NCI-H2227 (cell line): ENCODE measurements at regions not wholly inside any gene's neighbourhood (a gene's known extent, or its start where the extent isn't known, plus 50 kb on each side); places are given as distances from the start of the nearest gene placed in this dataset.

Experiments
- DNase-seq: peaks from one replicate; lab custom pipeline; 2025; ENCODE audit not compliant: unreplicated experiment; lab: John Stamatoyannopoulos, UW

DNA sequence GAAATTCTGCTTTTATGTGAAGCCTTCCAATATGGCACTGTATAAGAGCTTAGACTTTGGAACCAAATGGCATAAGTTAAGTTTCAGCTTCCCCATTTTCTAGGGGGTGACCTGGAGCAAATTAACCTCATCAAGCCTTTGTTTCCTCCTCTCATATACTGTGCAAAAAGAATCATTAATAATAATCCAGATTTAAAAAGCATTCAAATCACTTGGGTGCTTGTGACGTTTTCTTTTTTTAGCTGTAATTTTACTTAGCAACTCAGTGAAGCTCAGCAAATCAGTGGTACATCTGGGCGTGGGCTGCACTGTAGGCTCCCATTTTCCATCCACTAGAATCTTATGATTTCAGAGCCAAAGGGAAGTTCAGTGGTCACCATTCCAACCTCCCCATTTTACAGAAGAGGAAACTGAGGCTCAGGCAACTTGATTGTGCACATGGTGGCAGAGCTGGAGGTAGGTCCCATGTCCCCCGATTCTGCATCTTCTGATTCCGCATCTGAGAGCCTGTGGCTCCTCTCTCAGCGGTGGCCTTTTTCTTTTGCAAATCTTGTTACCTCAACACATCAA is 131.2 kb downstream of the SNAPC1 start:
- no peak for DNase-seq

DNA sequence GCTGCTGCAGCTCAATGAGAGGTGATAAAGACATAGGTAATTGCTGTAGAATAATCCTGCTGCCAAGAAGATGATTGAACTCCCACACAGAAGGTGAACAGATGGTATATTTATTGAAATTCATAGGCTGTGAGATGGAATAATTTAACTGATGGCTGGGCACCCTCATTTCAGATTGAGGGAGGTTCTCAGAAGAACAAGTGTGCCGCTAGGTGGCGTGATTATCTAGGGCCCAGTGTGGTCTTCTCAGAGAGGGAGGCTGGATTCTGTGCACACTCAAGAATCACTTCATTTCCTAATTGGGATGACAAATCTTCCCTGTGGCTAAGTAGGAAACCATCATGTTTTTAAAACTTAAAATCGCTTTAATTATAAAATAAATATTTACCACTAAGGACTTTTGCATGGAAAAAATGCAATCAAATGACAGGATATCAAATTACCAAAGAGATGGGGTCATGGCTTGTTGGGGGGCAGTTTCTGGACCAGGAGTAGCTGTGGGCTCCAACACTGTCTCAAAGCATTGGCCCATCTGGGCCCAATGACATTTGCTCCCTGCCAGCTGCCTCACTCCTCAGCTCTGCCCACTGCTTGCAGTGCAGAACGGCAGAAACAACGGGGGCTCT is 132.3 kb downstream of the SNAPC1 start:
- peak; percentile 70 for DNase-seq

DNA sequence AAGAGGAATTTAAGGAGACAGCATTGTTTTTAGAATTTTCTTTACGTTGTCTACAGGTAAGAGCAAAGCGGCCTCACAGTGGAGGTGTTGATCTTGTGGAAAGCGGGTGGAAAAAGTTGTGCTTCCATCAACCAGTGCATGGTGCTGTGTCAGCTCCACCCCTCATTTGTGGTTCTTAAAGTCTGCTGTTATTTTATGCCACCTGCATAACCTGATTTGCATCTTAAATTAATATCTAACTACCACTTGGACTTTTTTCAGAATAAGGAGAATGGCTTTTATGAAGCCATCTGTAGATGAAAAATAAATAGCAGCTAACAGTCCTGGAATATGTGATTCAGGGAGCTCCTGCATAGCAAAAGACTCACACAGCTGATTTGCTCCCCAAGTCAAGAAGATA is 135.1 kb downstream of the SNAPC1 start:
- no peak for DNase-seq

DNA sequence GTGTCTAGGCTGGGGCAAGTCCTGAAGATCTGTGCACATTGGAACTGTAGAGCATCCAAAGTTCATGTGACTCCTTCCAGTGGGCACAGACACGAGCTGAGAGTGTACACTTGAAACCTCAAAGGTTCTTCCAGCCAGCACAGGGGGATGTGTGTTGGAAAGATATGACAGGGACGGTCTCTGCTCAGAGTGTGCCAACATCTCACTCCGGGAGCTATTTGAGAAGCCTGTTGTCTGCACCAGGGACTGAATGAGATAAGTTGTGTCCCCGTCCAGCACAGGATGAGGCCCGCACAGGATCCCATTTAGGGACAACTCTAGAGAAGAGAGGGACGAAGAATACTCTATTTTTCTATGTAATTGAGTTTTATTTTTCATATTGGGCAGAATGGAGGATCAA is 136.3 kb downstream of the SNAPC1 start:
- DNase-seq = no peak

DNA sequence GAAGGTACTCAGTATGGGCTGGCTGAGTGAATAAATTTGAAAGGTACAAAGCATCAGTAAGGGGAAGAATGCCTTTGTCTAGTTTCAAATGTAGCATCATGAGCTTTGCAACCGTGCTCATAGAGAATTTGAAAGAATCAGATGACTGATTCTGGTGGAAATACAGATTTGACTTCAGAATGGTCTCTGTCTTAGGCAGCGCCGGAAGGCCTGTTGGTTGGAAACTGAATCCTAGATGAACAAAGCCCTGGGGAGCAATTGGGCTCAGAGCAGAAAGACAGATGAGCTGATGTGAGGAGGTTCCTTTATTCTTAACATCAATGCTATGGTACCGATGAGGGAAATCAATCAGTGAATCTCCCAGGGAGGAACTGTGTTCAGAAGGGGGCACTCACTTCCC is 137.3 kb downstream of the SNAPC1 start:
- DNase-seq = no peak

DNA sequence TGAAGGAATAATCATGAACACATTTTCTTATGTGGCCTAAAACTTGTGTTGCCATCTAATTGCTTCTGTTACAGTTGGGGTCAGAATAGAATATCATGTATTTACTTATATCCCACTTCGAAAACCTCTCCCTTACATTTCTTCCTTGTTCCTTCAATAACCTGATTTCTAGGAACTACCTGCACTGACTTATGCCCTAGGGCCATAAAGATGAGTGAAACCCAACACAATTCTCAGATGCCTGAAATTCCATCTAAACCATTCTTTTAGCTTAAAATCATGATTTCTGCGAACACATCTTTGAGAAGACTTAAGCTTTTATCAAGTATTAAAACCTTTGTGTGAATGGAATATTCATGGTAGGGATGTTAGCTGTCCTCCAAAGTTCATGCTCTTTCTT is 142.7 kb downstream of the SNAPC1 start:
- no peak for DNase-seq

DNA sequence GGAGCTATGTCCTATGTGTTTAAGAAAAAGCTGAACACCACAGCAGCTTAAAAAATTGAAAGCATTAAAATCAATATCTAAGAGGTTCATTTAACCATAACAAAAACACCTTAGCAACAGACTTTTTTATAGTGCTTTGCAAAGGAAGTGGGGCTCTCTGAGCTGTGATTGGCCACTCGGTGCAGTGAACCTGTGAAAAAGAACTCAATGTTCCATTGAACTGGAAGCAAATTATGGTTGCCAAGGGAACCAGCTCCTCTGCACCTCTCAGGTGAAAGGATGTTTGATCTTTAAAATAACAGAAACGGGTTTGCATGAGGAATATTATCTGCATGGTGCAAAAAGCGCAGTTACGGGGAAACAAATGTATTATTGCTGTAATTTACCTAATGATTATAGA is 149.4 kb downstream of the SNAPC1 start:
- DNase-seq = no peak

DNA sequence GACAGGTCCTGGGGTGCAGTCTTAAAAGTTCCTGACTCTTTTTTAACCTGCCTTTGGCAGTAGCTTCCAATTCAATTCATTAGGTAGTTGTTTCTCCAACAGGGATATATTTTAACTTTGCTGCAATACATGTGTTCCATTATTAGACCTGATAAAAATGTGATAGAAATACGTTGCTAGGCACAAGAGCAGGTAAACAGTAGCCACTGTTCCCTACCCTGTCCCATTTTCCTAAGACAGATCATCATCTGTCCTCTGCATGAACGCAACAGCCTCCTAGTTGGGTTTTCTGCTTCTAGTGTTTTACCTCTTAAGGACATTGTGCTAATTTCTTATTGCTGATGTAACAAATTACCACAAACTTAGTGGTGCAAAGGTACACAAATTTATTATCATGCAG is 156.8 kb downstream of the SNAPC1 start:
- DNase-seq = no peak

DNA sequence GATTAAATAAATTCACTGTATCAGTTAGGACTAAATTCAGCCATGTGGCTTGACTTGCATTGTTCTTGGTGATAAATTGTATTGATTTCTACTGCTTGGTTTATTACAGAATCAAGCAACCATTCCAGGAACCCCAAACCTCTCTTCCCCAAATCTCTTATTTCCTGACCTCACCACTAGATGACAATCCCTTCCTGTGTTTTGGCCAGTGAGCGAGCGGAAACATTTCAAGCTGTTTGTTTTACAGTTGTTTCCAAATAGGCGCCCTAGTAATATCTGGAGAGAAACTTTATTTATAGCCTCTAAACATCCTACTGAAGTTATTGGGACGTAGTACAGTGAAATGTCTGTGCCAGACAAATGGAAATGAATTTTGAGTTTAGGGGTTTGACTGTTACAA is 161.1 kb downstream of the SNAPC1 start:
- no peak for DNase-seq

DNA sequence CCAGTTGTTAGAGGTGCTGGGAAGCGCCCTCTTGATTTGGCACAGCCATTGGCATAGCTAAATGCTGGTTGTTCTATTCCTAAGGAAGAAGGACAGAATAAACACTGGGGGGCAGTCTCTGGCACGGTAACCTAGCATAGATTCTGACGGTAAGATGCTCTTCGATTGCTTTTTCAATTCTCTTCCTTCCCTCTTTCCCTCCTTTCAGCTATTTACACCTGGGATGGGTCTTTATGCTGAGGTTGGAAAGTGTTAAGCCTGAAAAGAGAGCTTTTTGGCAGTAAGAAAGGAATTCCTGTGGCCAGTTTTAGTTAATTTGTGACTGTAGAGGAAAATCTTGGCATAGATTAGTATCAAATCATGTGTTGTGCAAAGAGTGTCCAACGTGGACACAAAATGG is 162.8 kb downstream of the SNAPC1 start:
- peak; percentile 19 for DNase-seq

DNA sequence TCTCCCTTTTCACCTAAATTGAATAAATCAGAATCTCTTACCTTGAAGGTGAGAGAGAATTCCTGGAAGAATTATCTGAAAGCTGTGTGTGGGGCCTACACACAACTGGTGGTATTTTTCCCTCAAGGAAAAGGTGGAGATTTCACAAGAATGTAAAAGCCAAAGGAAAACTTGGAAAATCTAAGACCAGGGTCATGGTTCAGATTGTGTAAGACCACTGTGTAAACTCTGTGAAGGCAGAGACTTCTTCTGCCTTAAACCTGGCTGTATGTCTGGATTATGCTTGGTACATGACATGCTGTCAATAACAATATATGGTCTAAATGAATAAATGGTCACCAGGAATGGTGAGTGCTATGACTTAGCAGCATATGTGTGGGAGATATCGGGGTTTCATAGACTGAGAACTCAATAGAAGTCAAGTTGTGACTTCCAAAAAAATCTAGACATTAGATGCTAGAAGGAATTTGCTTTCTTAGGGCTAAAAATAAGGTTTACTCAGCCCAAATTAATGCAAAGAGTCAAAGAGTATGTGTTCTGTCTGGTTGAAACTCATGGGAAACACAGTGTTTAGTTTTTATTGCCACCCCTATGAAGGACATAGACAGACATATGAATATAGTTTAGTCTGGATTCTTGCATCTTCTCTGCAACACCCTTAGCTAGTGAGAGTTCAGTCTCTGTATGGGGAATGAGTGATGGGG is 163.7 kb downstream of the SNAPC1 start:
- DNase-seq = no peak

DNA sequence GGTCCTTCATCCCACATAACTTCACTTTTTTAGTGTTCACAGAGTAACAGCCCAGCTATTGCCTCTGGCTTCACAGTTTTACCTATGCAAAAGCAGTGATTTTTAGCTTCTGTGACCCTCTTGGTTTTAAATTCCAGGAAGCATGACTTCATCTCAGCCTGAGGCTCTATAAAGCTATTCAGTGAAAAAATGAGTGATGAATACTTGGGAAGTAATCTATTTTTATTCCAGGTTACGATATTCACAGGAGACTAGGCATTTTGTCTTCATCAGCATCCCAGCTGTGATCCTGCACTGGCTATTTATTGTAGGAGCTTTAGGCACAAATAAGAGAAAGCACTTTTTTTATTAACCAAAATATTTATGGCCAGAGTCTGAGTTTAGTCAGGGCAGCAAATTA is 164.8 kb downstream of the SNAPC1 start:
- no peak for DNase-seq

DNA sequence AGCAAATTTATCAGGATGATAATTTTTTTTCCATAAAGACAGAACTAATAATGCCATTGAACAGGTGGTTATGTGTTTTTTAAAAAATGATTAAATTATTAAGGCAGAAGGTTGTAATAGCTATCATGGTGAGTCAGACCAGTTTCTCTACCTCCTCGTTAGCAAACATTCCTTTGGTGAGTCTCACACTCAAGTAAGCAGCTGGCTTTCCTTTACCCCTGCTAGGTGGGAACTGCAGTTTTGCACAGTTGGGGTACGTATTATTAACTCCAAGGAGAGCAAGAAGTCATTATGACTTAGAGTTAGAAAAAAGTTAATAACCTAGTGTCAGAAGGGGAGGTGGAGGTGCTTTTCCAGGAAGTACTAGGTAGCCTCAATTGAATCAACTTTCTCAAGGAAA is 165.3 kb downstream of the SNAPC1 start:
- no peak for DNase-seq

DNA sequence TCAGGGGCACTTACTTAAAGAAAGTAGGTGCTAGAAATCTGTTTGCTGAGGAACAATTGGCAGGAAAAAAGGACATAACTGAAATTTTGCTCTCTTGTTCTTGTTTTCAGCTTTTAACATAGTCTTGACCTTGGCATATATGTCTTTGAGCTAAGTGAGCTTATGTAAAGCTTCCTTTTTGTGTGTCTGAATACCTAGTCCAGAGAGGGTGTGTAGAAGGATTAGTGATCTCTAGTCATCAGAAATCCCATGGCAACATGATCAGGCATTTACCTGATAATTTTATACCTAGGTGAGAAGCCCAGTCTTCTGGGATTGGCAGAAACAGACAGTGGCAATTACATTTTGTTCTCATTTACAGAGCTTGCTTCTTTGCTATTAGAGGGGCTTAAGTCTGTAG is 166.1 kb downstream of the SNAPC1 start:
- DNase-seq = no peak

DNA sequence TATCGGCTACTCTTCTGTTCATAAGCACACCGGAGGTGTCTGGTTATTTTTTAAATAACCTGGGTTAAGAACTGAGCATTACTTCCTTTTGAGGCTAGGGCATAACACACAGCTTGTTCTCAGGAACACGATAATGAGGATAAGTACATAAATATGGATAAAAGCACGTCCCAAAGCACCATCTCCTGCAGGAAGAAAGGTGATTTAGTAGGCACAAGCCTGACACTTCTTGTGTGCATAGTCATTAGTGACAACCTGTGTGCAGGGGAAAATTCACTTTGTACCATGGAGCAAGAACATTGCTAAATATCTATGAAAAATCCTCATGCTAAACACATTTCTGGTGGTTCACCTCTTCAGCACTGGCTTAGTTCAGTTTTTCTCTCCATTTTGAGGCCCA is 166.5 kb downstream of the SNAPC1 start:
- DNase-seq = no peak

DNA sequence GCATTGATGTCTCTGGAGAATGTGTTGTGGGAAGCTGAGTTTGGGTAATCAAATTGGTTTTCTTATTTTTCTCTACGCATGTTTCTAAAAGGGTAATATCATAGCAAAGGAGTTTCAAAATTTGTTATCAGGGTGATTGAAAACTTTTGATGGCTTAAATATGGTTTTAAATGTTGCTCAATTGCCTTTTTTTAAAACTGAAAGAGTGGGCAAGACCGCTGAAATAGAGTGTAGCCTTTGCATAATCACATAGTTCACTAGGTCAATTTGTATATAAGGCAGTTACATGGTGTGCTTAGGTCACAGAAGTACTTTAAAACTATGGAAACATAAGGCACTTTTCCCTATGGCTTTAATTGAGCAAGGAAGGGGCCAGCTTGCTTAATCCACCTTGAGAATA is 167.4 kb downstream of the SNAPC1 start:
- no peak for DNase-seq

DNA sequence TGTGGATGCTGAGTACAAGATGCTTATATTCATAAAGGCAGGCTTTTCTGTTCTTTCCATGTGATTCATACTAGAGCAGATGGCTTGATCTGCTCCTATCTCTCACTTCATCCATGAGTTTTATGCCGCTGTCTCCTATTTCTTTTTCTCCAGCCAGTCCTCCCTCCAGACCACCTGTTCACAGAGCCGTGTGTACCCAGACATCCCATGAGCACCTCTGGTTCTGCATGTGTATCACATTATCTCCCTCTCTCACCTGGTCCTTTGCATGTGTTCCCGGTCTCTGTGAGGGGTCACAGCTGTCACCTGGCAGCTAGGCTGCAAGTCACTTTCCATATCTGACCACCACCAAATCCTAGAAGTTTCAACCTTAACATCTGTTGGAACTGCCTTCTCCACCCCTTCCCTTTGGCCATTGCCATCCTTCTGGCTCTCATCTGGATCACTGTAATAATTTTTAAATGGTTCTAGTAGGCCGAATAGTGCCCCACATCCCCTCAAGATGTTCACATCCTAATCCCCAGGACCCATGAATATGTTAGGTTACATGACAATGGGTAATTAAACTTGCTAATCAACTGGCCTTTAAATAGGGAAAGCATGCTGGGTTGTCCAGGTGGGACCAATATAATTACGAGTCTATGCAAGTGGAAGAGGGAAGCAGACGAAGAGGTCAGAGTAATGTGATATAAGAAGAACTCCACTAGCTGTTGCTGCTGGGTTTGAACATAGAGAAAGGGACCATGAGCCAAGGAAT is 168.1 kb downstream of the SNAPC1 start:
- DNase-seq = no peak

DNA sequence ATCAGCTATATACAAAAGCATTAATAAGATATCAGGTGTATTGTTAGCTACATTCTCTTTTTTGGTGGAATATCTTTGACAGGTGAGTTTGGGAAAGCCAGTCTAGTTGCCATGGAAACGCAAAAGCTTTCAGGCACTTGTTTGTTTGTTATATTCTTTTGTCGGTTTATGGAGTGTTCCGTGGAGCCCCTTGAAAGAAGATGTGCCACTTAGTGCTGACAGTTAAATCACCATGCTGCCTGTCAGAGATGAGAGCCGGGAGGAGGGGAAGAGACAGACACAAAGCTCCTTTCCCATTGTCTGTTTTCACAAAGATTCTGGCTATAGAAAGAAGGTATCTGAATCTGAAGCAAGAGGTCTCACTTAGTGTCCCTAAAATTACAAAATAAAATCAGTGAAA is 170.8 kb downstream of the SNAPC1 start:
- DNase-seq = peak; percentile 70

DNA sequence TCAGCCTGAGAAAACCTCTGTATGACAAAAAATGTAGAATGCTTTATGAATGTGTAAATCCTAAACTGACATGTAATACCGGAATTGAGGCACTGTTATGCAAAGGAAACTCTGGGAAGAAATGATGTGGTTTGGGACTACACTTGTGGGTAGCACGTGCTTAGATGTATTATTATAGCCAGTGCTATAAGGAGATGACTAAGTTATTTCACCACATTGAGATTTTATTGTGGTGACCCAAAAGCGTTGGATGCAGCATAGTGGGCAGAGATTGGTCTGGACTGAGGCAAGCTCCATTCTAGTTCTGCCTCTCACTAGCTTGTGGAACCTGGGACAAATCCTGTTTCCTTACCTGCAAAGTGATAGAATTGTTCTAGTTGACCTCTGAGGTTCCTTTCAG is 172.2 kb downstream of the SNAPC1 start:
- no peak for DNase-seq

DNA sequence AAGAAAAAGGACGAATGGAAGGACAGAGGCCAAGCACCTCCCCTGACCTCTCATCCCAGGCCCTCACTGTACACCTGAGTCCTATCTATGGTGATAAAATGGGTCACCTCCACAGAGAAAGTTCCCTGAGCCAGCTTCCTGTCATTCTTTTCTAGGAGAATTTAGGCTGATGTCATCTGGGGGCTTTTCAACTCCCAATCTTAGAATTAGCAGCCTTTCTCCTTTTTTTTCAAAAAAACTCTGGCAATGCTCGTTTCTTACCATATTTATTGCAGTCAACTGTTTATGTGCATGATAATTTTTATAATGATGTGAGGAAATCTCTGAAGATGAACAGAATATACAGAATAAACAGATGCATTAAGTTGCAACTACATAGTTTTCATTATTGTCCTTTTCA is 177.6 kb downstream of the SNAPC1 start:
- no peak for DNase-seq

DNA sequence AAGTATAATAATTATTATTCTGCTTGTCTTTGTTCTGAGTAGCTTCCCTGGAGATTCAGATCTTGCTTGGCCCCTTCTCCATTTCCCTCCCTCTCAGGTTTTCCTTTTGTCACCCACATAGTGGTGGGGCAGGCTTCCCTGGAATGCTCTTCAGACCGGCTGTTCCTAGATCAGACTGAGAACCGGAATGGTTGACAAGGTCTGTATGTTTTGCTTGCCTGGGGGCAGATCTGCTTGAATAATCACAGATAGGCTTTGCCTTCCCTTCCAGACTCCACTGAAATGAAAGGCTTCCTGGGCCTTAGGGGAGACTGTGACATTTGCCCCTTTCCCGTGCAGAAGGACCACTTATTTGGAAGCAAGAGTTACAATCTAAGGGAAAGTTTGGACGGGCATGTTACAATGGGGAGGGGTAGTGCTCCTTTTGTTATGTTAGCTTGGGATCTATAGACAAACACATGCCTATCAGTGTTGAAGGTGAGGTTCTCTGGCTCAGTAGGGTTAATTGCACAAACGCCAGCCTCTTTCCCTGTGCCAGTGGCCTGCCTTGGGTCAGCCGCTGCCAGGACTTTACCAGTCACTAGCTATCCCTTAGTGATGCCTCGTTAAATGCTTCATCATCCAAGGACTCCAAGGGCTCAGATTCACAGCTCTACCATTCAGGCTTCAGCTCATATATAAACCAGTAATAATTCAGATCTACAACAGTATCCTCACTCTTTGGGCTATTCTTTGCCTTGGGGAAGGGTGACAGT is 178.6 kb downstream of the SNAPC1 start:
- DNase-seq = peak; percentile 4
